ENCODE measurements at regions not wholly inside any gene's neighbourhood (a gene's known extent, or its start where the extent isn't known, plus 50 kb on each side); places are given as distances from the start of the nearest gene placed in this dataset.

DNA sequence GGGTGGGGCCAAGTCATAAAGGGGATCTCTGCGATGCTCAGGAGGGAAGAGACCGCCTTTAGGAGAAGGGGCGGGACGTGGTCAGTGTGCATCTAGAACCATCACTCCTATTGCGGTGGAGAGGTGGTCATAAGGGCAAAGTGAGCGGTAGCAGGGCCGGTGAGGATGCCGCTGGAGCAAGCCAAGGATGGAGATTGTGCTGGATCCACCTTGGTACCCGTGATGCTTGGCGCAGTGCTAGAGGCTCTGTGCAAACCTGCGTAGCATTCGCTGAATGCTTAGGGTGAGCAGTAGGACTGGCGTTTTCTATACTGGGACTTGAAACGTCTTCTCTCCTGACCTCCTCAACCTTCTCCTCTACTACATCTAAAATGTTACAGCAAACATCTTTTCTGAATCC lies 294.2 kb downstream of the FGF9 start:
- Histone ChIP-seq H3K9me1 (ENCODE audit: insufficient read depth, low read length) (peaks cover 5% of the 10 kb centered on the region; the same call in 1 of the 2 replicates), H3K56ac (ENCODE audit: extremely low read depth, insufficient read depth, low read length) (no peak overlapping the region), H2AK9ac (replicated peaks; ENCODE audit: low read depth, low read length, poor library complexity) (no peak overlapping the region), H2BK120ac (ENCODE audit: low read depth, low read length) (peak overlapping the region; percentile 88), H3K18ac (ENCODE audit: low read depth, low read length) (0 out of 2 replicates have a peak overlapping the region, but pooled peaks have one; percentile 3), H3K36me3 (ENCODE audit: control insufficient read depth, insufficient read depth, low read length) (no peaks in the 10 kb centered on the region), H3K4me2 (ENCODE audit: low read depth, low read length) (no peak overlapping the region), H3K4ac (ENCODE audit: low read depth, low read length) (peak overlapping the region; percentile 82), H2AFZ (replicated peaks; ENCODE audit: low read length, poor library complexity) (peak overlapping the region; percentile 62), H2AK5ac (ENCODE audit: low read depth, low read length) (peak overlapping the region; percentile 97), H4K8ac (ENCODE audit: low read depth in 2 of 2, low read length in 2 of 2) (peak overlapping the region in 1 of 2 experiments; percentile 51; a peak in 3 of 4 replicates), H3K14ac (replicated peaks; ENCODE audit: low read depth, low read length) (peak overlapping the region; percentile 19; the same call in 1 of the 2 replicates), H3K23ac (ENCODE audit: low read depth, low read length) (no peak overlapping the region), H3K4me1 (ENCODE audit: control insufficient read depth, insufficient read depth, low read length) (peaks cover 9% of the 10 kb centered on the region; the same call in 1 of the 2 replicates), H3K9me3 (ENCODE audit: control insufficient read depth, insufficient read depth, low read length) (no peaks in the 10 kb centered on the region), H3K9ac (ENCODE audit: low read depth, low read length) (no peak overlapping the region), H2BK5ac (ENCODE audit: low read depth, low read length, poor library complexity, severe bottlenecking) (peak overlapping the region; percentile 43), H3K4me3 (ENCODE audit: insufficient read depth, low read depth, low read length) (no peak overlapping the region), H3K27me3 (ENCODE audit: control insufficient read depth, insufficient read depth, low read length) (no peaks in the 10 kb centered on the region), H4K5ac (ENCODE audit: low read depth, low read length) (0 out of 2 replicates have a peak overlapping the region, but pooled peaks have one; percentile 7), H3K79me1 (ENCODE audit: low read depth in 1 of 2, low read length in 2 of 2) (no peaks in the 10 kb centered on the region), H4K91ac (ENCODE audit: insufficient read depth, low read depth, low read length) (peak overlapping the region; percentile 72), H4K20me1 (ENCODE audit: insufficient read depth, low read length) (no peaks in the 10 kb centered on the region), H2BK20ac (ENCODE audit: low read depth, low read length) (peak overlapping the region; percentile 85), H2BK15ac (ENCODE audit: low read depth, low read length) (peak overlapping the region; percentile 87; the same call in 2 of the 3 replicates), H3K27ac (ENCODE audit: insufficient read depth, low read length) (no peak overlapping the region)
- intact Hi-C loops (cut with micrococcal nuclease) (no loop called here), in situ Hi-C loops (cut with MboI; ENCODE audit: low sequenced_read_pairs) (loop anchor here (25.0 kb wide), 1 partner anchor 1347 kb away; no protein-coding TSS in a partner anchor), dilution Hi-C loops (cut with HindIII; ENCODE audit: low sequenced_read_pairs, unreplicated experiment) (no loop called here)
- POLR2A ChIA-PET (ENCODE audit: unreplicated experiment), result no interaction called here
- 89% methylated on average over 6 of the region's 14 CpGs; no CpG with 5 or more reads in 1 of the 2 experiments for WGBS, 2 experiments (ENCODE audit: extremely low coverage in 2 of 2, insufficient read length in 1 of 2)
- CTCF ChIA-PET, result no interaction called here
- DNase-seq (no peak), ATAC-seq (ENCODE audit: low read depth) (no peak)
- BruUV-seq (replicated peaks), result no TSS peak
- no peak for TF ChIP-seq MXI1 (IDR thresholded peaks at IDR 0.05; ENCODE audit: borderline replicate concordance, low read depth, low read length)
- no peak for TF ChIP-seq CEBPB (IDR thresholded peaks at IDR 0.05; ENCODE audit: low read depth, low read length)
- TF ChIP-seq, protein P1, sequence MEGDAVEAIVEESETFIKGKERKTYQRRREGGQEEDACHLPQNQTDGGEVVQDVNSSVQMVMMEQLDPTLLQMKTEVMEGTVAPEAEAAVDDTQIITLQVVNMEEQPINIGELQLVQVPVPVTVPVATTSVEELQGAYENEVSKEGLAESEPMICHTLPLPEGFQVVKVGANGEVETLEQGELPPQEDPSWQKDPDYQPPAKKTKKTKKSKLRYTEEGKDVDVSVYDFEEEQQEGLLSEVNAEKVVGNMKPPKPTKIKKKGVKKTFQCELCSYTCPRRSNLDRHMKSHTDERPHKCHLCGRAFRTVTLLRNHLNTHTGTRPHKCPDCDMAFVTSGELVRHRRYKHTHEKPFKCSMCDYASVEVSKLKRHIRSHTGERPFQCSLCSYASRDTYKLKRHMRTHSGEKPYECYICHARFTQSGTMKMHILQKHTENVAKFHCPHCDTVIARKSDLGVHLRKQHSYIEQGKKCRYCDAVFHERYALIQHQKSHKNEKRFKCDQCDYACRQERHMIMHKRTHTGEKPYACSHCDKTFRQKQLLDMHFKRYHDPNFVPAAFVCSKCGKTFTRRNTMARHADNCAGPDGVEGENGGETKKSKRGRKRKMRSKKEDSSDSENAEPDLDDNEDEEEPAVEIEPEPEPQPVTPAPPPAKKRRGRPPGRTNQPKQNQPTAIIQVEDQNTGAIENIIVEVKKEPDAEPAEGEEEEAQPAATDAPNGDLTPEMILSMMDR (conservative IDR thresholded peaks at IDR 0.05; ENCODE audit: low read depth, low read length), result no peak
- TF ChIP-seq, protein P2, sequence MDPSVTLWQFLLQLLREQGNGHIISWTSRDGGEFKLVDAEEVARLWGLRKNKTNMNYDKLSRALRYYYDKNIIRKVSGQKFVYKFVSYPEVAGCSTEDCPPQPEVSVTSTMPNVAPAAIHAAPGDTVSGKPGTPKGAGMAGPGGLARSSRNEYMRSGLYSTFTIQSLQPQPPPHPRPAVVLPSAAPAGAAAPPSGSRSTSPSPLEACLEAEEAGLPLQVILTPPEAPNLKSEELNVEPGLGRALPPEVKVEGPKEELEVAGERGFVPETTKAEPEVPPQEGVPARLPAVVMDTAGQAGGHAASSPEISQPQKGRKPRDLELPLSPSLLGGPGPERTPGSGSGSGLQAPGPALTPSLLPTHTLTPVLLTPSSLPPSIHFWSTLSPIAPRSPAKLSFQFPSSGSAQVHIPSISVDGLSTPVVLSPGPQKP (IDR thresholded peaks at IDR 0.05; ENCODE audit: borderline replicate concordance, low read depth, low read length), result no peak
- TF ChIP-seq CHD1 (IDR thresholded peaks at IDR 0.05; ENCODE audit: low read depth, low read length), result no peak
- no peak for TF ChIP-seq RFX5 (IDR thresholded peaks at IDR 0.05; ENCODE audit: low read depth, low read length)
- TF ChIP-seq POLR2A (IDR thresholded peaks at IDR 0.05; ENCODE audit: low read depth, low read length), result no peak
- TF ChIP-seq NFE2L2 (IDR thresholded peaks at IDR 0.05; ENCODE audit: low read depth, low read length), result no peak
- no peak for TF ChIP-seq MAZ (IDR thresholded peaks at IDR 0.05; ENCODE audit: borderline replicate concordance, low read depth, low read length)
- no peak for TF ChIP-seq RAD21 (IDR thresholded peaks at IDR 0.05; ENCODE audit: low read length)
- no peak for TF ChIP-seq MAFK (IDR thresholded peaks at IDR 0.05; ENCODE audit: low read depth, low read length)
- TF ChIP-seq, protein P3, sequence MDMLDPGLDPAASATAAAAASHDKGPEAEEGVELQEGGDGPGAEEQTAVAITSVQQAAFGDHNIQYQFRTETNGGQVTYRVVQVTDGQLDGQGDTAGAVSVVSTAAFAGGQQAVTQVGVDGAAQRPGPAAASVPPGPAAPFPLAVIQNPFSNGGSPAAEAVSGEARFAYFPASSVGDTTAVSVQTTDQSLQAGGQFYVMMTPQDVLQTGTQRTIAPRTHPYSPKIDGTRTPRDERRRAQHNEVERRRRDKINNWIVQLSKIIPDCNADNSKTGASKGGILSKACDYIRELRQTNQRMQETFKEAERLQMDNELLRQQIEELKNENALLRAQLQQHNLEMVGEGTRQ (IDR thresholded peaks at IDR 0.05; ENCODE audit: low read depth, low read length), result no peak
- no peak for TF ChIP-seq FOS (IDR thresholded peaks at IDR 0.05; ENCODE audit: low read depth, low read length)
- no peak for TF ChIP-seq BHLHE40 (IDR thresholded peaks at IDR 0.05; ENCODE audit: low read depth, low read length)
- TF ChIP-seq RCOR1 (IDR thresholded peaks at IDR 0.05; ENCODE audit: insufficient replicate concordance, low read length), result no peak
- no peak for TF ChIP-seq SMC3 (IDR thresholded peaks at IDR 0.05; ENCODE audit: low read depth, low read length)
